SK-N-DZ (cell line): ENCODE measurements at regions not wholly inside any gene's neighbourhood (a gene's known extent, or its start where the extent isn't known, plus 50 kb on each side); places are given as distances from the start of the nearest gene placed in this dataset.

Experiments
- DNase-seq: peaks from one replicate; pipeline ENCODE4 v3.0.0-alpha.2; 2015; ENCODE audit warnings: low spot score

- no peak for DNase-seq
These were observed 119.2 kb downstream of the CCNA1 start for GRCh38 chr13:36551445-36551844.

DNA sequence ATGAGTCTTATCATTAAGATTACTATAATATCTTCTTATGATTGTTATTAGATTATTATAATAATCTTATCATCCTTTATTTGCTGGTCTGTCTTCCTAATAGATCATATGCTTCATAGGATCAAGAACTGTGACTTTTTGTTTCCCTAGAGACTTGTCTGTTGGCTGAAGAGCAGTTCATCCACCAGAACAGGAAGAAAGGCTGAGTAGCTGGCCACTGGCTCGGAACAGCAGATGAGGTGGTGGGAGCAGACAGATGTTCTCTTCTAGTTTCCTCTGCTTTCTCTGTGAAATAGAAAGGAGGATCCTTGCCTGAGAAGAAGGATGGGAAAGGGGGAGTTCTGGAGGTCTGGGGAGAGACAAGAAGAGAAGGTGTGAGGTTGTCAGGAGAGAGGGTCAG is 120.0 kb downstream of the CCNA1 start:
- no peak for DNase-seq

- DNase-seq, result no peak
These were observed 120.3 kb upstream of the SERTM1 start for GRCh38 chr13:36553491-36553890.

- DNase-seq, result no peak
These were observed 118.5 kb upstream of the SERTM1 start for GRCh38 chr13:36555151-36555986.

- DNase-seq, result no peak
These were observed 114.4 kb upstream of the SERTM1 start for GRCh38 chr13:36559375-36559774.

GRCh38 chr13:36567485-36567884 is 106.3 kb upstream of the SERTM1 start:
- DNase-seq, result no peak

DNA sequence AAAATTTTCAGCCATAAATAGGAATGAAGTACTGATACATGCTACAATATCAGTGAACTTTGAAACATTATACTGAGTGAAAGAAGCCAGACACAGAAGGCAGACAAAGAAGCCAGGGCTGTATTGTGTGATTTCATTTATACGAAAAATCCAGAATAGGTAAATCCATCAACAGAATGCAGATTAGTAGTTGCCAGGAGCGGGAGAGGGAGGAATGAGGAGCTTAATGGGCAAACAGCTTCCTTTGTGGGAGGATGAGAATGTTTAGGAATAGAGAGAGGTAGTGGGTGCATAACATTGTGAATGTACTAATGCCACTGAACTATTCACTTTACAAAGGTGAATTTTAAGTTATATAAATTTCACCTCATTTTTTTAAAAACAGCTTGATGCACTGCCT is 103.3 kb upstream of the SERTM1 start:
- DNase-seq, result no peak

DNA sequence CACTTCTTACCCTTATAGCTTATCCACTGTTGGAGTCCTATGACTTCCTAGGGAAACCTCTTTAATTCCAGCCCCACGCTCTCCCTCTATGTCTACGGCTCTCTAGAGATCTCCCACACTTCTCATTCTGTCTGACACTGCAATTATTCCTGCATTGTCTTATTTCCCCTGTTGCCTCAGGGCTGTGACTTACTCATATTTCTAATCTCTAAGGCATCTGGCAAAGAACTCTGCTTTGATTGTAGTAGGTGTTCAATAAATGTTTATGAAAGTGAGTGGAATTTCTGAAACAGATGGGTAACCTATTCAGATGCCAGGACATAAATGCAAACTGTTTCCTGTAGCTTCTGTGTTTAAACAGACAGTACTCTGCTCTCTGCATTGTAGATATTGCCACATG is 102.4 kb upstream of the SERTM1 start:
- DNase-seq, result no peak

DNA sequence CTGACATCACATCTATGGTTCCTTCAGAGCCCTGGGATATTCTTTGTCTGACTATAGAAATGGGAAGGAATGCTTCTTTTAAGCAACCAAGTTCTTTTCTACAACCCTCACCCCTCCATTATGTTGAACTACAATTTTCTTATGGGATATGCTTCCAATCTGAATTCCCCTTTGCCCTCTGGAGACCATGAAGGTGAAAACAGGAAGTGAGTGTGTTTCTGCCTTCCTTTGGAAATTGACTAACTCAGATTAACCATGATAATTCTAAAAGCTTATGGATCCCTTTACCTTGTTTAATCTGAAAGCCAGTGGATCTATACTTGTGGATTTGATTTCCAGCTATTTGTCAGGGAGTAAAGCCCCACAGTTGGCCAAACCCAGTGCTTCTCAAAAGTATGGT is 90.8 kb upstream of the SERTM1 start:
- DNase-seq, result no peak

DNA sequence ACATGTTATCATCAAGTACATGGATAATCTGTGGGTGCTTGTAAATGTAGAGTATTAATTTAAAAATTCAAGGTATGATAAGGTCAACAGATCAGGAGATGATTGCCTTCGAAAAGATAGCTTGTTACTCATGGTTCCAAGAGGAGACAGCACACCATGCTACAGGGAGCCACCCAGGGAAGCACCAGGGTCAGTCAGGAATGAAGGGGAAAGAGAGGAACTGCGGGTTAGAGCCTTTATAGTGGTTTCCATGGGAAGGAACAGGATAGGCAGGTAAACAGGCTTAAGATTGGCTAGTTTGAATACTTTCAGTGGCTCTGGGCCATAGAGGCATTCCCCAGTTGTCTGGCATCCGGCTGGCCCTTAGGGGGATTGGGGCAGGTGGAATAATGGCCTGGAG is 74.2 kb upstream of the SERTM1 start:
- no peak for DNase-seq

DNA sequence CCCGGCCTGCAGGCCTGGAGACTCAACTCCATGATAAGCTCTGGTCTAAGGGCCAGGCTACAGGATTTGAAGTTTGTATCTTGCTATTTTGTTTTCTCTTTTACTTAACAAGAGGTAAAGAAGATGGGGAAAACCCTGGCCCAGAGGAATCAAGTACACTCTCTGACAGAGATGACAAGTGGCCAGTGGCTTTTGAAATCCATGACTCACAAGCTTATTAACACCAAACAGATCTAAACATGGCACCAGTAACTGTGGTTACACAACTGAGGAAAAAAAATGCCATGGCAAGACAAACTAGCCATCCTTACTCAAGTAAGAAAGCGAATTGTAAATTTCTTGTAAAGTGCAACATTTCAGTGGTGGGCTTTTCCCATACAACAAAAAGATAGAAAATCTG is 72.6 kb upstream of the SERTM1 start:
- DNase-seq, result no peak

GRCh38 chr13:36606060-36606459 is 67.8 kb upstream of the SERTM1 start:
- no peak for DNase-seq

- no peak for DNase-seq
These were observed 65.3 kb upstream of the SERTM1 start for GRCh38 chr13:36608474-36608873.

- DNase-seq, result no peak
These were observed 61.6 kb upstream of the SERTM1 start for GRCh38 chr13:36612230-36612629.

DNA sequence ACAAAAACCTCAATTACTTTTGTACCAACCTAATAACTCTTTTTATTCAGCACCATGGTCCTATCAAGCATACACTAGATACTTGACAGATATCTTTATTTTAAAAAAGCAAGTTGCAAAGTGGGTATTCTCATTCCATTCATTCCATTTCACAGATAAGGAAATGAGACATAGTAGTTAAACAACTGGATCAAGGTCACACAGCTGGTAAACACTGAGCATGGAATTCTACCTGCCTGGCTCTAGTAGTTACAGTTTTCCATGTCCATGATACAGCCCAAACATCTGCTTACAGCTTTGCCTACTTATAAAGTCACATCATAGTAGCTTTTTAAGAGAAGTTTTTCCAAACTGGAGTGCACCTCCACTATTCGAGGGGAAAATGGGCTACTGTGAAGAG is 57.1 kb upstream of the SERTM1 start:
- no peak for DNase-seq

GRCh38 chr13:36619535-36619934 is 54.3 kb upstream of the SERTM1 start:
- DNase-seq, result no peak
